AG09319 (cell line): ENCODE measurements at regions not wholly inside any gene's neighbourhood (a gene's known extent, or its start where the extent isn't known, plus 50 kb on each side); places are given as distances from the start of the nearest gene placed in this dataset.
A peak's percentile ranks its signal among the peaks of the same experiment; 100 is the strongest.
"Not testable (repeated sequence)": the region's sequence is repeated elsewhere in the genome, so short reads cannot be mapped to it uniquely, and the experiment has no call there.

Source experiments
- DNase-seq: peaks from one replicate; pipeline ENCODE4 v3.0.0-alpha.2; 2010; ENCODE audit warnings: low read depth; ENCODE audit errors: extremely low read depth
- CTCF ChIP-seq: IDR thresholded peaks from 2 replicates; pipeline ENCODE4 v1.5.1; 2011; ENCODE audit warnings: low read depth, mild to moderate bottlenecking, inconsistent platforms, low read length, moderate library complexity

- no peak for TF ChIP-seq CTCF
- no peak for DNase-seq
Measured at GRCh38 chr2:175431101-175431946, 249.8 kb upstream of the ATP5MC3 start.

- DNase-seq: no peak
Measured at GRCh38 chr2:175430236-175430635, 248.7 kb upstream of the ATP5MC3 start.

GRCh38 chr2:175418224-175418835 lies 236.8 kb upstream of the ATP5MC3 start:
- no peak for TF ChIP-seq CTCF
- DNase-seq: no peak

More at GRCh38 chr2:175430236-175430635, 248.7 kb upstream of the ATP5MC3 start:
- TF ChIP-seq CTCF: no peak

- DNase-seq: peak; percentile 52
- peak; percentile 79 for TF ChIP-seq CTCF
Measured at GRCh38 chr2:175414882-175415487, 233.5 kb upstream of the ATP5MC3 start.

- DNase-seq: no peak
- no peak for TF ChIP-seq CTCF
Measured at GRCh38 chr2:175414191-175414881, 232.8 kb upstream of the ATP5MC3 start.

- not testable (repeated sequence) for DNase-seq
Measured at GRCh38 chr2:175410941-175411340, 229.4 kb upstream of the ATP5MC3 start.

- no peak for DNase-seq
- no peak for TF ChIP-seq CTCF
Measured at GRCh38 chr2:175404839-175405238, 223.3 kb upstream of the ATP5MC3 start.
